ENCODE measurements at regions not wholly inside any gene's neighbourhood (a gene's known extent, or its start where the extent isn't known, plus 50 kb on each side); places are given as distances from the start of the nearest gene placed in this dataset.

DNA sequence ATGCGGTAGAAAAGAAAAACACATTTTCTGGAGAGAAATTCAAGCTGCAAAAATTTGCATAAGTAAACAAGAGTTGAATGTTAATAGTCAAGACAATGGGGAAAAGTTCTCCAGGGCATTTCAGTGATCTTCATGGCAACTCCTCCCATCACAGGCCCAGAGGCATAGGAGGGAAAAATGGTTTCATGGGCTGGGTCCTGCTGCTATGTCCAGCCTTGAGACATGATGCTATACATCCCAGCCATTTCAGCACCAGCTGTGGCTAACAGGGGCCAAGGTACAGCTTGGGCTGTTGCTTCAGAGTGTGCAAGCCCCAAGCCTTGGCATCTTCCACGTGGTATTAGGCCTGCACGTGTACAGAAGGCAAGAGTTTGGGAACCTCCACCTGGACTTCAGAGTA is 118.6 kb upstream of the DLGAP1 start:
- Histone ChIP-seq H3K36me3 (no peaks in the 10 kb centered on the region), H3K27me3 (no peaks in the 10 kb centered on the region), H3K4me1 (no peaks in the 10 kb centered on the region), H3K4me3 (no peak overlapping the region), H3K9me3 (peaks cover 0 to 43% (median 0%) of the 10 kb centered on the region in 3 donors), H3K27ac (no peak overlapping the region)
- 92 to 100% methylated on average over 1 of the region's 3 CpGs for WGBS, 2 donors (ENCODE audit: low coverage in 1 of 2)
- no peak for ATAC-seq
- TF ChIP-seq POLR2AphosphoS5 (IDR thresholded peaks at IDR 0.05) (no peak), POLR2A (IDR thresholded peaks at IDR 0.05) (no peak), EP300 (IDR thresholded peaks at IDR 0.05) (no peak)
- TF ChIP-seq, protein P1, sequence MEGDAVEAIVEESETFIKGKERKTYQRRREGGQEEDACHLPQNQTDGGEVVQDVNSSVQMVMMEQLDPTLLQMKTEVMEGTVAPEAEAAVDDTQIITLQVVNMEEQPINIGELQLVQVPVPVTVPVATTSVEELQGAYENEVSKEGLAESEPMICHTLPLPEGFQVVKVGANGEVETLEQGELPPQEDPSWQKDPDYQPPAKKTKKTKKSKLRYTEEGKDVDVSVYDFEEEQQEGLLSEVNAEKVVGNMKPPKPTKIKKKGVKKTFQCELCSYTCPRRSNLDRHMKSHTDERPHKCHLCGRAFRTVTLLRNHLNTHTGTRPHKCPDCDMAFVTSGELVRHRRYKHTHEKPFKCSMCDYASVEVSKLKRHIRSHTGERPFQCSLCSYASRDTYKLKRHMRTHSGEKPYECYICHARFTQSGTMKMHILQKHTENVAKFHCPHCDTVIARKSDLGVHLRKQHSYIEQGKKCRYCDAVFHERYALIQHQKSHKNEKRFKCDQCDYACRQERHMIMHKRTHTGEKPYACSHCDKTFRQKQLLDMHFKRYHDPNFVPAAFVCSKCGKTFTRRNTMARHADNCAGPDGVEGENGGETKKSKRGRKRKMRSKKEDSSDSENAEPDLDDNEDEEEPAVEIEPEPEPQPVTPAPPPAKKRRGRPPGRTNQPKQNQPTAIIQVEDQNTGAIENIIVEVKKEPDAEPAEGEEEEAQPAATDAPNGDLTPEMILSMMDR (IDR thresholded peaks at IDR 0.05): no peak

DNA sequence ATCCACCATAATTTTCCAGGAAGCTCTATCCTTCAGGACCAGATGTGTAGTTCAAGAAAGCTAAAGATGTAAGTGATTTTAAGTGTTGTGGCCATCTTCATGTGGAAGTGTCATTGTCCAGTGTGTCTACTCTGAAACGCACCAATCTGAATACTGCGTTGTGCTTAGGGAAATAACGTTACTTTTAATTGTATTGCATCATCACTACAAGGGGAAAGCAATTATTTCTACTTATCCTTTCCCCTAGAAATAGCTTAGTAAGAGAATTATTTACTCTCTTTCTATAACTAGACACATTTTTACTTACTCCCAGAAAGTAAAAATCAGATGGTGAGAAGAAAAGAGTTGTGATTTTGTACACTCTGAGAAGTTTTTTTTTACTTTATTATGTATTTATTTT is 102.4 kb upstream of the DLGAP1 start:
- Histone ChIP-seq H3K27me3 (no peaks in the 10 kb centered on the region), H3K9me3 (no peaks in the 10 kb centered on the region), H3K27ac (no peak overlapping the region), H3K4me3 (no peak overlapping the region), H3K4me1 (no peaks in the 10 kb centered on the region), H3K36me3 (no peaks in the 10 kb centered on the region)
- WGBS, 2 donors (ENCODE audit: low coverage in 1 of 2): 89 to 91% methylated on average over 3 of the region's 3 CpGs
- ATAC-seq: no peak
- no peak for TF ChIP-seq POLR2AphosphoS5 (IDR thresholded peaks at IDR 0.05)
- no peak for TF ChIP-seq POLR2A (IDR thresholded peaks at IDR 0.05)
- TF ChIP-seq EP300 (IDR thresholded peaks at IDR 0.05): no peak
- TF ChIP-seq, protein P1 (IDR thresholded peaks at IDR 0.05): no peak

DNA sequence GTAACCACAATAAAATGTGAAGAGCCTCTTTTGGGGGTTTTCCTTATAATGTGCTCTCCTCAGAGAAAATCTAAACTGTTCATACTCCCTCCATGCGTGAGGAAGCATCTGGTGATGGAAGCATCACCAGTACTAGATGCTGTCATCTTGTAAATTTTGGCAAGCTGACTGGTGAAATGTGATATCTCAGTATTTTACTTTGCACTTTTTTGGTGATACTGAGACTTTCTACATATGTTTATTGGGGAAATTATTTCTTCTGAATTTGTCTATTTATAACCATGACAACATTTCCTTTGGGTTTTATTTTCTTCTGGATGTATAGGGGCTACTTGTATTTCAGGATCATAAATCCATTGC is 95.9 kb upstream of the DLGAP1 start:
- no peak for ATAC-seq
- no peak overlapping the region for H3K4me3 ChIP-seq
- H3K4me1 ChIP-seq: no peaks in the 10 kb centered on the region
- no peaks in the 10 kb centered on the region for H3K36me3 ChIP-seq
- H3K27me3 ChIP-seq: no peaks in the 10 kb centered on the region
- TF ChIP-seq, protein P1 (IDR thresholded peaks at IDR 0.05): no peak
- TF ChIP-seq POLR2A (IDR thresholded peaks at IDR 0.05) (no peak), POLR2AphosphoS5 (IDR thresholded peaks at IDR 0.05) (no peak), EP300 (IDR thresholded peaks at IDR 0.05) (no peak)
- 17 to 30% methylated on average over 1 of the region's 1 CpG for WGBS, 2 donors (ENCODE audit: low coverage in 1 of 2)
- no peaks in the 10 kb centered on the region for H3K9me3 ChIP-seq
- H3K27ac ChIP-seq: no peak overlapping the region

DNA sequence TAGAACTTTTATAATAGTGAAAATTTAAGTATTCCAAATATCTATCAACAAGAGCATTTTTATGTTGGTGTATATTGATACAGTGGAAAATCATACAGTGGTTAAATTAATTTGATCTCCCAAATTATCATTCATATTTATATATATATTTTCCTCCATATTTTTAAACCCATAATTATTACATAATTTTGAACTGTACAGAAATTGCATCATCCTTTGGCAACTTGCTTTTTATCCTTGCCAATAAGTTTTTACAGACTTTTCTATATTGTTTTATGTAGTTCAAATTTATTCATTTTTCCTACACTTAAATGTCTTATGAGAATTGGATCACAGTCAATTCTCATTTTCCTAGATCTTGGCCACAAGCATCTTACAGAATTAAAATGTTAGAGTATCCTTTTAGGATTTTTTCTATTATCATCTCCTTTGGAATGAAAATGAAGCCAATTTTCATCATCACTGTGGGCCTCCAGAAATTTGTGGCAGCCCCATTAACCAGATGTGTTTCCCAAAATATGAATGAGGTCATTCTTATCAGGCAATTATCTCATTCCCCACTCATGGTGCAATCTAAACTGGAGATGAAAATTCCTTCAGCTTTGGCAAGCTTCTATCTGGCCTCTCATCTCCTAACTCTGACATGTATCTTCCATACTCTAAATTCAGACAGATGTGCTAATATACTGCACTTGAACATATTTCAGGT is 94.2 kb upstream of the DLGAP1 start:
- Histone ChIP-seq H3K4me1 (no peaks in the 10 kb centered on the region), H3K27ac (no peak overlapping the region), H3K36me3 (no peaks in the 10 kb centered on the region), H3K9me3 (no peaks in the 10 kb centered on the region), H3K4me3 (no peak overlapping the region), H3K27me3 (no peaks in the 10 kb centered on the region)
- no peak for ATAC-seq
- no peak for TF ChIP-seq EP300 (IDR thresholded peaks at IDR 0.05)
- TF ChIP-seq POLR2A (IDR thresholded peaks at IDR 0.05): no peak
- no peak for TF ChIP-seq POLR2AphosphoS5 (IDR thresholded peaks at IDR 0.05)
- TF ChIP-seq, protein P1 (IDR thresholded peaks at IDR 0.05): no peak

DNA sequence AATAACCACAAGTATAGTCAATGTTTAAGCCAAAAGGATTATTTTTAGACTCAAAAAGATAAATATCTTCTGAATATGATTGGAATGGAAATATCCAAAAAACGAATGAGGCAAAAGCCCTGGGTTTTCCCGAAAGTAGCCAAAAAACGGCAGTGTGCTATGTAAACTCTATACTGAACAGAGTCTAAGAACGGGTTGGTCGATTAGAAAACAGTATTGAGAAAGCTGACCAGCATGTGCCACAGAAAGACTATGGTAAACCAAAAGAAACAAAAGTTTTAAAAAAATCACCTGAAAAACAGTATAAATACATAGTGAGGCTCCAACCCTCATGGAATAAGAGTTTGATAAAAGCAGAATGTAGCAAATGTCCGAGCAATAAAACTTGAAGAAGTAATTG is 92.0 kb upstream of the DLGAP1 start:
- Histone ChIP-seq H3K27me3 (no peaks in the 10 kb centered on the region), H3K36me3 (no peaks in the 10 kb centered on the region), H3K4me1 (no peaks in the 10 kb centered on the region), H3K27ac (no peak overlapping the region), H3K4me3 (no peak overlapping the region), H3K9me3 (no peaks in the 10 kb centered on the region)
- TF ChIP-seq POLR2A (IDR thresholded peaks at IDR 0.05) (no peak), EP300 (IDR thresholded peaks at IDR 0.05) (no peak), POLR2AphosphoS5 (IDR thresholded peaks at IDR 0.05) (no peak)
- TF ChIP-seq, protein P1 (IDR thresholded peaks at IDR 0.05): no peak
- no peak for ATAC-seq
- WGBS, 2 donors (ENCODE audit: low coverage in 1 of 2): 60 to 71% methylated on average over 5 to 6 of the region's 6 CpGs
